ENCODE measurements at regions not wholly inside any gene's neighbourhood (a gene's known extent, or its start where the extent isn't known, plus 50 kb on each side); places are given as distances from the start of the nearest gene placed in this dataset.
"Not testable (repeated sequence)": the region's sequence is repeated elsewhere in the genome, so short reads cannot be mapped to it uniquely, and the experiment has no call there.

DNA sequence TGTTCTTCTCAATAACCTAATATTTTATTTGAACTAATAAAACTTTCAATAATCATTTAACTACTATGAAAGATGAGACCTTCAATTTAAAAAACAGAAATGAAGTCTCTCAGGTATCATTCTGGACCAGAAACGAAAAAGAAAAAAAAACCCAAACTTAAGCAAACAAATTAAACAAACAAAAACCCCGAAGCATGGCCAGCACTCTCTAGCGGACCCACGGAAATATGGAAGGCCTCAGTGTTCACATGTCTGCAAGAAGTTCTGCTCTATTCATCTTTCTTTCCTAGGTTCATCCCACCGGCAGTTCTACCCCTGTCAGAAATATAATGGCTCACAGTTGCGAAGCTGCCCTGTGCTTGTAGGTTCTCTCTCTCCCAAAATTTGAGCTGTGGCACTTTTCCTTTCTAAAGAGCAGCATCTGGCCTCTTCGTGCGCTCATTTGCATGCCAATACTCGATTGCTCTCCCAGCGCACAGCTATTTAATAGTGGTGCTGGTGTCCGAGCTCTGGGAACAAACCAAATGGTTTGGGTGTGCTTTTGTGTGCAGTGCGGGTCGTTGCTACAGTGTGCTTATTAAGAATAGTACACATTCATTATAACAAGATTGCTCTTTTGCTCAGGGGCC, 129.0 kb upstream of the ZEB2 start:
- no peak overlapping the region for H3K4me3 ChIP-seq (ENCODE audit: low read depth, low read length)
- no peak for DNase-seq (ENCODE audit: low read depth)
- TF ChIP-seq, protein P1, sequence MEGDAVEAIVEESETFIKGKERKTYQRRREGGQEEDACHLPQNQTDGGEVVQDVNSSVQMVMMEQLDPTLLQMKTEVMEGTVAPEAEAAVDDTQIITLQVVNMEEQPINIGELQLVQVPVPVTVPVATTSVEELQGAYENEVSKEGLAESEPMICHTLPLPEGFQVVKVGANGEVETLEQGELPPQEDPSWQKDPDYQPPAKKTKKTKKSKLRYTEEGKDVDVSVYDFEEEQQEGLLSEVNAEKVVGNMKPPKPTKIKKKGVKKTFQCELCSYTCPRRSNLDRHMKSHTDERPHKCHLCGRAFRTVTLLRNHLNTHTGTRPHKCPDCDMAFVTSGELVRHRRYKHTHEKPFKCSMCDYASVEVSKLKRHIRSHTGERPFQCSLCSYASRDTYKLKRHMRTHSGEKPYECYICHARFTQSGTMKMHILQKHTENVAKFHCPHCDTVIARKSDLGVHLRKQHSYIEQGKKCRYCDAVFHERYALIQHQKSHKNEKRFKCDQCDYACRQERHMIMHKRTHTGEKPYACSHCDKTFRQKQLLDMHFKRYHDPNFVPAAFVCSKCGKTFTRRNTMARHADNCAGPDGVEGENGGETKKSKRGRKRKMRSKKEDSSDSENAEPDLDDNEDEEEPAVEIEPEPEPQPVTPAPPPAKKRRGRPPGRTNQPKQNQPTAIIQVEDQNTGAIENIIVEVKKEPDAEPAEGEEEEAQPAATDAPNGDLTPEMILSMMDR (IDR thresholded peaks at IDR 0.05; ENCODE audit: control insufficient read depth, extremely low read depth, insufficient read depth): no peak

DNA sequence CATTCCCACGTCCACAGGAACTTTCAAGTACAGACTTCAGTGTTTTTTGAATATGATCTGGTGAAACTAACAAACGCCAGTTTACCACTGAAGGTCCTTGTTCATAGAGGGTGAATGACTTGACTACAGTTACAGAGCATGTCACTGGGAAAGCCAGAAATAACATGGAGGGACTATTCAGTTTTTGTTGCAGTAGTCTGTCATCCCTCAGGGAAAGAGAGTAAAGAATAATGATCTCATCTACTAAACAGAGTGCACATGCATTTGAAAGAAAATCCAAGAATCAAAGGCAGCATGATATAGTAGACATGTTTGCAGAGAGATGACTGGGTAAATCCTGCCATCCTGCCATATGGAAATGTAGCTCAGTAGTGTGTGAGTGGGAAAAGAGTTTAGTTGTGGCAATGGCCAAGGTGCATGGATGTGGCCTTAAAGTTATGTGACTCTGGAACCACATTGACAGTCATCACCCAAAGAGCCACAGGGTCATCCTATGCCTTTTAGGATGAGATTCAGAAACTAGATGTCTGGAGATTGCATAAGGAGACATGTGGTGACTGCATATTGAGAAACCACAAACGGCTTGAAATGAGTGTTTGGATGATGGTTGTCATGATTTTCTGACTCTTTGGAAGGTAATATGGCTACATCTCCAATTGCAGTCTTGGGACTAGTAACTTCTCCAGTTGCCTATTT, 125.3 kb upstream of the ZEB2 start:
- H3K4me3 ChIP-seq (ENCODE audit: low read depth, low read length): no peak overlapping the region
- no peak for DNase-seq (ENCODE audit: low read depth)
- TF ChIP-seq, protein P1 (IDR thresholded peaks at IDR 0.05; ENCODE audit: control insufficient read depth, extremely low read depth, insufficient read depth): no peak

DNA sequence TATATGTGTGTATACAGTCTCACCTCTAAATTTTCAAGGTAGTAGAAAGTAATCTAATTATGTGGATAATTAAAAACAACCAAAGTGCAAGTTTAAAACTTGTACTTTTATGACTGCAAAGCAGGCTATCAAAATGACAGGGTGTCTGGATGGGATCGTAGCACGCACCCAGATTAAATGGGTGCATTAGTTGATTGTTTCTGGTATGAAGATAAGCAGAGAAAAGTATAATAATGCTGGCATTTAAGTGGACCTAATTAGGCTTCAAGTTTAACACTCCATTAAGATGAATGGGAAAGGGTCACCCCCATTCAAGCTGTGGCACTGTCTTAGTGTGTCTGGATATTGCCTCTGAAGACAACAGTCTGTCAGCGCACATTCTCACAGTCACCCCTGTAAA, 124.6 kb upstream of the ZEB2 start:
- no peak for DNase-seq (ENCODE audit: low read depth)
- TF ChIP-seq, protein P1 (IDR thresholded peaks at IDR 0.05; ENCODE audit: control insufficient read depth, extremely low read depth, insufficient read depth): no peak
- no peak overlapping the region for H3K4me3 ChIP-seq (ENCODE audit: low read depth, low read length)

DNA sequence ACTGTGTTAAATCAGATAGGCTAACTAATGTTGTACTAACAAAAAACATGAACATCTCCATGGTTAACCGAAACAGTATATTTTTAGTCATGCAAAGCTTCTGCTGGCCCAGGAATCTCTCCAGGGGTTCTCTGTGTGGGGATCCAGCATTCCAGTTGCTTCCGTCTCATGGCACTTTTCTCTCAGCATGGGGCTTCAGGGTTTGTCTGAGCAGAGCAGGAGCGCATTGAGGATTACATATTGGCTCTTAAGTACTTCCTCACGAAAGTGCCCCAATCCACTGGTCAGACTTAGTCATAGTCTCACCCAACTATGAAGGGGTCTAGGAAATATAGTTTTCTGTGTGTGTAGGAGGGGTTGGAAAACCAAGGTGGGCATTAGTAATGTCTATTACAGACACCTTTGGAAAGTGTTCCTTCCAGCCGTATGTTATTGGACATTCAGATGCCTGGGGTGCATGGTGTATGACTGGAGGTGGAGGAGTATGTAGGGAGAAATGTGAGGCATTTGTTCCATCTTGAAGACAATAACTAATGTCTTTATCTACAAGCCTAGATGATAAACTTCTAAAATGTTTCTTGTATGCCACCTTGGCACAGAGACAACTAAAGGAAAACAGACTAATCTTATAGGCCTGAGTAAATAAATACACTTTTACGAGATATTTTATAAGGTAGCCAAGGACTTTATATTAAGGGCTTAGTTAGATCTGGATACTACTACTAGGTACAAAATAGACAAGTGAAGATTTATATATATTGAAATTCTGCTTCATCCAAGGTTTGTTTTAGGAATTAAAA, 123.8 kb upstream of the ZEB2 start:
- peak; percentile 69 for DNase-seq (ENCODE audit: low read depth)
- no peak overlapping the region for H3K4me3 ChIP-seq (ENCODE audit: low read depth, low read length)
- TF ChIP-seq, protein P1 (IDR thresholded peaks at IDR 0.05; ENCODE audit: control insufficient read depth, extremely low read depth, insufficient read depth): no peak

DNA sequence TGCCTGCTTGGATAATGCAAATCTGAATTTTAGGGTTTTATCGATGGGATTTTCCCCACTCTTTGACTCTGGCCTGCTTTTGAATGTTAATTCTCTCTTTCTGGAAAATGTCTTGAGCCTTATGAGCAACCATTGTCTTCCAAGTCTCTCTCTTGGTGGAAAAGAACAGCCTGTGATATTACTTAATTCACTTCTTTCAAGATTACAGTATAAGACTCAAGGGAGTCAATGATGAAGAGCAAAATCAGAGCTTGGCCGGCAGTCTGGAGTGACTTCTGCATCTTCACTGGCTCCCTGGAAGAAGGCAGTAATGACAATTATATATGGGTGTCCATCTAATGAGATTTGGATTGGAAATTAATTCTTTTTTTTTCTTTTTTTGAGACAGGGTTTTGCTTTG, 122.9 kb upstream of the ZEB2 start:
- no peak overlapping the region for H3K4me3 ChIP-seq (ENCODE audit: low read depth, low read length)
- TF ChIP-seq, protein P1 (IDR thresholded peaks at IDR 0.05; ENCODE audit: control insufficient read depth, extremely low read depth, insufficient read depth): no peak
- no peak for DNase-seq (ENCODE audit: low read depth)

DNA sequence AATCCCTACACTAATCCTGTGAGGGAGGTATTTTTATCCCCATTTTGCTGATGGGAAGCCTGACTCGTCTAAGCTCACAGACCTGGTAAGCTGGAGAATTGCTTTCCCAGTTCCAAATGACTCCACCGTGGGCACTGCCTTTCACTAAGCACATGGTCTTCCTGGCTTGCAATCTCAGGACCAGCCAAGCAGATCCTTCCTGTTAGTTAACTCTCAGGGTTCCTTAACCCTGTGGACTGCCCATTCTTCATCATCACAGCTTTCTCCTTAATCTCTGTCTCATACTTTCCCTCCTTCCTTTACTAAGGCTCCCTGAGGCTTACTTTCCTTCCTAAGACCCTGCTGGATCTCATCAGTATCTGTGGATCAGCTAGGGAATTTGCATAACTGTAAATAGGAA, 122.2 kb upstream of the ZEB2 start:
- H3K4me3 ChIP-seq (ENCODE audit: low read depth, low read length): no peak overlapping the region
- TF ChIP-seq, protein P1 (IDR thresholded peaks at IDR 0.05; ENCODE audit: control insufficient read depth, extremely low read depth, insufficient read depth): no peak
- DNase-seq (ENCODE audit: low read depth): no peak

DNA sequence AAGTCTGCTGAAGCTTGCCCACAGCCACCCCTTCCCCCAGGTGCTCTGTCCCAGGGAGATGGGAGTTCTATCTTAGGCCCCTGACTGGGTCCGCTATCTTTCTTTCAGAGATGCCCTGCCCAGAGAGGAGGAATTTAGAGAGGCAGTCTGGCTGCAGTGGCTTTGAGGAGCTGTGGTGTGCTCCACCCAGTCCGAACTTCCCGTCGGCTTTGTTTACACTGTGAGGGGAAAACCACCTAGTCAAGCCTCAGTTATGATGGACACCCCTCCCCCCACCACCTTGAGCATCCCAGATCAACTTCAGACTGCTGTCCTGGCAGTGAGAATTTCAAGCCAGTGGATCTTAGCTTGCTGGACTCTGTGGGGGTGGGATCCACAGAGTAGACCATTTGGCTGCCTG, 118.3 kb upstream of the ZEB2 start:
- H3K4me3 ChIP-seq (ENCODE audit: low read depth, low read length); DNase-seq (ENCODE audit: low read depth): not testable (repeated sequence)

DNA sequence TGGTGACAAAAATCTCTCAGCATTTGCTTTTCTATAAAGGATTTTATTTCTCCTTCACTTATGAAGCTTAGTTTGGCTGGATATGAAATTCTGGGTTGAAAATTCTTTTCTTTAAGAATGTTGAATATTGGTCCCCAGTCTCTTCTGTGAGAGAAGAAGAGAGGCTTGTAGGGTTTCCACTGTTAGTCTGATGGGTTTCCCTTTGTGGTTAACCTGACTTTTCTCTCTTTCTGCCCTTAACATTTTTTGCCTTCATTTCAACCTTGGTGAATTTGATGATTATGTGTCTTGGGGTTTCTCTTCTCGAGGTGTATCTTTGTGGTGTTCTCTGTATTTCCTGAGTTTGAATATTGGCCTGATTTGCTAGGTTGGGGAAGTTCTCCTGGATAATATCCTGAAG, 116.9 kb upstream of the ZEB2 start:
- DNase-seq (ENCODE audit: low read depth); H3K4me3 ChIP-seq (ENCODE audit: low read depth, low read length): not testable (repeated sequence)
